IMR-90 (cell line): ENCODE measurements at regions not wholly inside any gene's neighbourhood (a gene's known extent, or its start where the extent isn't known, plus 50 kb on each side); places are given as distances from the start of the nearest gene placed in this dataset.

Experiments
- ATAC-seq: fragments of 200-7000 bp; cut with Tn5 transposase; 2 replicates; pipeline ENCODE4 v1.9.1; 2020; ENCODE audit warnings: low read depth, mild to moderate bottlenecking, moderate library complexity
- BruUV-seq: library from RNA; stranded (reverse); fragments of 400-500 nt; replicated peaks from 2 replicates; lab custom pipeline; 2021; lab: Mats Ljungman, UMichigan
- CTCF ChIA-PET: fragments of 300-600 bp; formaldehyde crosslinking; extraction: SDS; loops from one replicate; lab custom pipeline; 2021; ENCODE audit warnings: antibody characterized with exemption; lab: Yijun Ruan, JAX
- POLR2A ChIA-PET: fragments of 300-600 bp; sonication (Branson Sonifier 250); formaldehyde crosslinking; loops from one replicate; lab custom pipeline; 2022; ENCODE audit warnings: antibody characterized with exemption; ENCODE audit not compliant: unreplicated experiment; lab: Charles Lee
- DNase-seq: peaks from one replicate; pipeline ENCODE4 v3.0.0; 2013
- H2AFZ ChIP-seq: replicated peaks from 2 replicates; pipeline ENCODE3; 2013; ENCODE audit warnings: low read length, mild to moderate bottlenecking; ENCODE audit not compliant: poor library complexity
- H2AK5ac ChIP-seq: 2 replicates; pipeline ENCODE4 v1.6.1; 2013; ENCODE audit warnings: low read depth, low read length, inconsistent platforms
- H2AK9ac ChIP-seq: replicated peaks from 2 replicates; pipeline ENCODE3; 2013; ENCODE audit warnings: mild to moderate bottlenecking, low read depth, low read length, moderate library complexity; ENCODE audit not compliant: poor library complexity
- H2BK120ac ChIP-seq: 2 replicates; pipeline ENCODE4 v1.6.1; 2013; ENCODE audit warnings: low read depth, low read length, inconsistent platforms
- H2BK15ac ChIP-seq: 3 replicates; pipeline ENCODE4 v1.6.1; 2013; ENCODE audit warnings: low read depth, low read length, inconsistent platforms
- H2BK20ac ChIP-seq: 2 replicates; pipeline ENCODE4 v1.6.1; 2013; ENCODE audit warnings: low read depth, mild to moderate bottlenecking, inconsistent platforms, low read length, moderate library complexity
- H2BK5ac ChIP-seq: 2 replicates; pipeline ENCODE4 v1.6.1; 2013; ENCODE audit warnings: mild to moderate bottlenecking, low read depth, low read length, inconsistent platforms; ENCODE audit not compliant: poor library complexity, severe bottlenecking
- H3K14ac ChIP-seq: replicated peaks from 2 replicates; pipeline ENCODE4 v1.6.1; 2013; ENCODE audit warnings: low read depth, low read length, inconsistent platforms
- H3K18ac ChIP-seq: 2 replicates; pipeline ENCODE4 v1.6.1; 2013; ENCODE audit warnings: low read depth, low read length, control low read depth
- H3K23ac ChIP-seq: 2 replicates; pipeline ENCODE4 v1.6.1; 2013; ENCODE audit warnings: low read depth, low read length, inconsistent platforms
- H3K27ac ChIP-seq: 2 replicates; pipeline ENCODE4 v1.5.1; 2013; ENCODE audit warnings: mild to moderate bottlenecking, control low read depth, low read length; ENCODE audit not compliant: insufficient read depth
- H3K27me3 ChIP-seq: 2 replicates; pipeline ENCODE4 v1.6.1; 2013; ENCODE audit warnings: low read length; ENCODE audit not compliant: control insufficient read depth, insufficient read depth
- H3K36me3 ChIP-seq: 2 replicates; pipeline ENCODE4 v1.6.1; 2013; ENCODE audit warnings: low read length, mixed read lengths; ENCODE audit not compliant: control insufficient read depth, insufficient read depth
- H3K4ac ChIP-seq: 2 replicates; pipeline ENCODE4 v1.6.1; 2013; ENCODE audit warnings: low read depth, low read length, inconsistent platforms
- H3K4me1 ChIP-seq: 2 replicates; pipeline ENCODE4 v1.6.1; 2013; ENCODE audit warnings: low read length, mixed read lengths; ENCODE audit not compliant: control insufficient read depth, insufficient read depth
- H3K4me2 ChIP-seq: 2 replicates; pipeline ENCODE4 v1.6.1; 2013; ENCODE audit warnings: low read depth, mild to moderate bottlenecking, control low read depth, low read length, moderate library complexity
- H3K4me3 ChIP-seq: 2 replicates; pipeline ENCODE4 v1.5.1; 2013; ENCODE audit warnings: low read depth, mild to moderate bottlenecking, control low read depth, low read length, moderate library complexity; ENCODE audit not compliant: insufficient read depth
- H3K56ac ChIP-seq: 2 replicates; pipeline ENCODE4 v1.6.1; 2013; ENCODE audit warnings: low read length, inconsistent platforms; ENCODE audit not compliant: insufficient read depth; ENCODE audit errors: extremely low read depth
- H3K79me1 ChIP-seq, 2 experiments: 2 replicates each; pipeline ENCODE4 v1.6.1; 2013; ENCODE audit warnings: low read length in 2 of 2, inconsistent platforms in 1 of 2, low read depth in 1 of 2
- H3K9ac ChIP-seq: 2 replicates; pipeline ENCODE4 v1.6.1; 2013; ENCODE audit warnings: low read depth, low read length, control low read depth
- H3K9me1 ChIP-seq: 2 replicates; pipeline ENCODE4 v1.6.1; 2013; ENCODE audit warnings: low read length, inconsistent platforms; ENCODE audit not compliant: insufficient read depth
- H3K9me3 ChIP-seq: 2 replicates; pipeline ENCODE4 v1.6.1; 2013; ENCODE audit warnings: low read length; ENCODE audit not compliant: control insufficient read depth, insufficient read depth
- H4K20me1 ChIP-seq: 2 replicates; pipeline ENCODE4 v1.6.1; 2013; ENCODE audit warnings: low read length, inconsistent platforms; ENCODE audit not compliant: insufficient read depth
- H4K5ac ChIP-seq: 2 replicates; pipeline ENCODE4 v1.6.1; 2013; ENCODE audit warnings: mild to moderate bottlenecking, low read depth, low read length, control low read depth
- H4K8ac ChIP-seq, 2 experiments: 2 replicates each; pipeline ENCODE4 v1.6.1; 2013; ENCODE audit warnings: low read depth in 2 of 2, low read length in 2 of 2, control low read depth in 1 of 2, inconsistent platforms in 1 of 2
- H4K91ac ChIP-seq: 2 replicates; pipeline ENCODE4 v1.6.1; 2013; ENCODE audit warnings: low read depth, low read length, inconsistent platforms; ENCODE audit not compliant: insufficient read depth
- BHLHE40 ChIP-seq: fragments of 150-350 bp; IDR thresholded peaks from 2 replicates; pipeline ENCODE4 v1.6.1; 2016; ENCODE audit warnings: mild to moderate bottlenecking, low read depth, low read length
- CEBPB ChIP-seq: IDR thresholded peaks from 2 replicates; pipeline ENCODE4 v1.6.1; 2012; ENCODE audit warnings: low read depth, low read length, improper control_type of control experiment
- CHD1 ChIP-seq: IDR thresholded peaks from 2 replicates; pipeline ENCODE4 v1.6.1; 2012; ENCODE audit warnings: low read depth, low read length, improper control_type of control experiment
- CTCF ChIP-seq: conservative IDR thresholded peaks from 2 replicates; pipeline ENCODE4 v1.5.1; 2012; ENCODE audit warnings: mild to moderate bottlenecking, low read depth, low read length, improper control_type of control experiment
- ELK1 ChIP-seq: fragments of 150-350 bp; IDR thresholded peaks from 2 replicates; pipeline ENCODE4 v1.6.1; 2016; ENCODE audit warnings: low read depth, mild to moderate bottlenecking, low read length, moderate library complexity, borderline replicate concordance
- FOS ChIP-seq: fragments of 150-350 bp; IDR thresholded peaks from 2 replicates; pipeline ENCODE4 v1.6.1; 2016; ENCODE audit warnings: low read depth, low read length
- MAFK ChIP-seq: IDR thresholded peaks from 2 replicates; pipeline ENCODE4 v1.6.1; 2012; ENCODE audit warnings: low read depth, low read length, improper control_type of control experiment
- MAZ ChIP-seq: IDR thresholded peaks from 2 replicates; pipeline ENCODE4 v1.6.1; 2012; ENCODE audit warnings: low read depth, mild to moderate bottlenecking, low read length, improper control_type of control experiment, moderate library complexity, borderline replicate concordance
- MXI1 ChIP-seq: IDR thresholded peaks from 2 replicates; pipeline ENCODE4 v1.6.1; 2012; ENCODE audit warnings: low read depth, mild to moderate bottlenecking, low read length, moderate library complexity, borderline replicate concordance
- NFE2L2 ChIP-seq: fragments of 150-350 bp; IDR thresholded peaks from 2 replicates; pipeline ENCODE4 v1.6.1; 2016; ENCODE audit warnings: low read depth, mild to moderate bottlenecking, low read length
- POLR2A ChIP-seq: IDR thresholded peaks from 2 replicates; pipeline ENCODE4 v1.6.1; 2012; ENCODE audit warnings: mild to moderate bottlenecking, low read depth, low read length
- RAD21 ChIP-seq: IDR thresholded peaks from 2 replicates; pipeline ENCODE4 v1.6.1; 2012; ENCODE audit warnings: low read length, improper control_type of control experiment
- RCOR1 ChIP-seq: IDR thresholded peaks from 2 replicates; pipeline ENCODE4 v1.6.1; 2012; ENCODE audit warnings: mild to moderate bottlenecking, low read length, improper control_type of control experiment; ENCODE audit not compliant: insufficient replicate concordance
- RFX5 ChIP-seq: IDR thresholded peaks from 2 replicates; pipeline ENCODE4 v1.8.0; 2012; ENCODE audit warnings: low read depth, mild to moderate bottlenecking, low read length, moderate library complexity
- SMC3 ChIP-seq: fragments of 150-350 bp; IDR thresholded peaks from 2 replicates; pipeline ENCODE4 v1.6.1; 2016; ENCODE audit warnings: low read depth, mild to moderate bottlenecking, antibody characterized with exemption, low read length, moderate library complexity
- WGBS, 2 experiments: methylation state at CpG; one replicate each; pipeline versions ENCODE4 v1.1.5 to v1.1.7; 2013; ENCODE audit warnings: missing lambda C conversion rate in 2 of 2; ENCODE audit not compliant: insufficient read length in 1 of 2; ENCODE audit errors: extremely low coverage in 2 of 2; 5-methylcytosine and 5-hydroxymethylcytosine counted together
- dilution Hi-C: fragments of 300-500 bp; cut with HindIII; formaldehyde crosslinking; loops from one replicate; pipeline ENCODE4 v1.14.3; 2018; ENCODE audit warnings: low sequenced_read_pairs; ENCODE audit not compliant: unreplicated experiment
- in situ Hi-C: fragments of 300-500 bp; cut with MboI; formaldehyde crosslinking; loops from 3 replicates; pipeline ENCODE4 v1.14.3; 2019; ENCODE audit warnings: low sequenced_read_pairs, inconsistent platforms, mixed read lengths
- intact Hi-C: fragments of 100-400 bp; cut with micrococcal nuclease; formaldehyde crosslinking; loops from 2 replicates; pipeline ENCODE4 v1.10.0; 2022

- 95% methylated on average over 12 of the region's 24 CpGs; no CpG with 5 or more reads in 1 of the 2 experiments for WGBS, 2 experiments
- Histone ChIP-seq H3K27ac (no peak overlapping the region), H2AFZ (no peak overlapping the region), H2BK20ac (no peak overlapping the region), H3K4me1 (peaks cover 18% of the 10 kb centered on the region), H3K4me3 (no peak overlapping the region), H3K36me3 (no peaks in the 10 kb centered on the region), H3K9me1 (0 out of 2 replicates have a peak, but pooled peaks cover 3% of the 10 kb centered on the region), H2BK5ac (no peak overlapping the region), H3K27me3 (peaks cover 6% of the 10 kb centered on the region), H2BK120ac (0 out of 2 replicates have a peak overlapping the region, but pooled peaks have one; percentile 23), H2AK9ac (no peak overlapping the region), H3K14ac (no peak overlapping the region), H4K20me1 (no peaks in the 10 kb centered on the region), H3K4ac (no peak overlapping the region), H3K23ac (no peak overlapping the region), H3K9me3 (no peaks in the 10 kb centered on the region), H3K9ac (no peak overlapping the region), H3K4me2 (no peak overlapping the region), H4K8ac (no peak overlapping the region), H3K56ac (no peak overlapping the region), H2BK15ac (no peak overlapping the region), H4K91ac (no peak overlapping the region), H2AK5ac (0 out of 2 replicates have a peak overlapping the region, but pooled peaks have one; percentile 39), H3K79me1 (no peaks in the 10 kb centered on the region), H4K5ac (no peak overlapping the region), H3K18ac (no peak overlapping the region)
- ATAC-seq (no peak), DNase-seq (no peak)
- no peak for TF ChIP-seq CHD1
- TF ChIP-seq MAFK = no peak
- no peak for TF ChIP-seq ELK1
- TF ChIP-seq POLR2A = no peak
- TF ChIP-seq MXI1 = no peak
- TF ChIP-seq FOS = no peak
- TF ChIP-seq RCOR1 = no peak
- TF ChIP-seq NFE2L2 = no peak
- no peak for TF ChIP-seq RFX5
- no peak for TF ChIP-seq MAZ
- TF ChIP-seq CTCF = no peak
- TF ChIP-seq SMC3 = no peak
- TF ChIP-seq BHLHE40 = no peak
- no peak for TF ChIP-seq CEBPB
- no peak for TF ChIP-seq RAD21
- dilution Hi-C loops = no loop called here
- in situ Hi-C loops = no loop called here
- BruUV-seq = no TSS peak
- POLR2A ChIA-PET = no interaction called here
- intact Hi-C loops = no loop called here
- CTCF ChIA-PET = no interaction called here
These were observed 51.1 kb upstream of the EGFL7 start for GRCh38 chr9:136611606-136612005.
